Tibial nerve (tissue), 4 donors: ENCODE measurements at regions not wholly inside any gene's neighbourhood (a gene's known extent, or its start where the extent isn't known, plus 50 kb on each side); places are given as distances from the start of the nearest gene placed in this dataset.

Experiments
- EP300 ChIP-seq, 2 donors: sonication (generic); formaldehyde crosslinking; IDR thresholded peaks; one replicate each; pipeline ENCODE4 v1.6.1; 2017; ENCODE audit warnings: antibody characterized with exemption in 2 of 2, mild to moderate bottlenecking in 1 of 2
- POLR2A ChIP-seq, 2 donors: fragments of 450-650 bp; IDR thresholded peaks; one replicate each; pipeline ENCODE4 v1.6.1; 2017; ENCODE audit warnings: antibody characterized with exemption in 2 of 2, mild to moderate bottlenecking in 2 of 2, moderate library complexity in 2 of 2
- TF ChIP-seq, protein P1 (sequence below), 5 experiments: fragments of 200-600 bp in 3 of 5; fragments of 450-650 bp in 2 of 5; sonication (generic) in 3 of 5; IDR thresholded peaks; one replicate each; pipeline ENCODE4 v1.5.1; 2016 to 2019; ENCODE audit warnings: antibody characterized with exemption in 5 of 5, mild to moderate bottlenecking in 3 of 5, moderate library complexity in 2 of 5

DNA sequence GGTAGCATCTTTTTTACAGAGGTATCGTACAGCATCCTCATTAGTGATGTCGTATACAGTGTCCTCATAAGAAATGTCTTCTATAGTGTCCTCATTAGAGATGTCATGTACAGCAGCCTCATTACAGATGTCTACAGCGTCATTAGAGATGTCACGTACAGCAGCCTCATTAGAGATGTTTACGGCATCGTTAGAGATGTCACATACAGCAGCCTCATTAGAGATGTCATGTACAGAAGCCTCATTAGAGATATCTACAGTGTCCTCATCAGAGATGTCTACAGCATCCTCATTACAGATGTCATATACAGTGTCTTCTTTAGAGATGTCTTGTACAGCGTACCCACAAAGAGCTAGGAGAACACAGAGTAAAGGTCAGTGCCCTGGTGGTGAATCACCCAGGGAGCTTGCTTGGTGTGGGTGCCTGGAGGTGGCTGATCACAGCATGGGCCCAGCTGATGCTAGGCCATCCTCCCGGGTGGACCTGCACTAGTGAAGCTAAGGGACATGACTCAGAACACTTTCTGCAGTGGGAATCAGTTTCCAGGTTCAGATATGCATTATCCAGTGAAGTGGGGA, 109.2 kb downstream of the IGLL1 start:
- TF ChIP-seq EP300 (IDR thresholded peaks at IDR 0.05) (no peak), POLR2A (IDR thresholded peaks at IDR 0.05) (no peak)
- TF ChIP-seq, protein P1, sequence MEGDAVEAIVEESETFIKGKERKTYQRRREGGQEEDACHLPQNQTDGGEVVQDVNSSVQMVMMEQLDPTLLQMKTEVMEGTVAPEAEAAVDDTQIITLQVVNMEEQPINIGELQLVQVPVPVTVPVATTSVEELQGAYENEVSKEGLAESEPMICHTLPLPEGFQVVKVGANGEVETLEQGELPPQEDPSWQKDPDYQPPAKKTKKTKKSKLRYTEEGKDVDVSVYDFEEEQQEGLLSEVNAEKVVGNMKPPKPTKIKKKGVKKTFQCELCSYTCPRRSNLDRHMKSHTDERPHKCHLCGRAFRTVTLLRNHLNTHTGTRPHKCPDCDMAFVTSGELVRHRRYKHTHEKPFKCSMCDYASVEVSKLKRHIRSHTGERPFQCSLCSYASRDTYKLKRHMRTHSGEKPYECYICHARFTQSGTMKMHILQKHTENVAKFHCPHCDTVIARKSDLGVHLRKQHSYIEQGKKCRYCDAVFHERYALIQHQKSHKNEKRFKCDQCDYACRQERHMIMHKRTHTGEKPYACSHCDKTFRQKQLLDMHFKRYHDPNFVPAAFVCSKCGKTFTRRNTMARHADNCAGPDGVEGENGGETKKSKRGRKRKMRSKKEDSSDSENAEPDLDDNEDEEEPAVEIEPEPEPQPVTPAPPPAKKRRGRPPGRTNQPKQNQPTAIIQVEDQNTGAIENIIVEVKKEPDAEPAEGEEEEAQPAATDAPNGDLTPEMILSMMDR (IDR thresholded peaks at IDR 0.05), result no peak
